ENCODE measurements at regions not wholly inside any gene's neighbourhood (a gene's known extent, or its start where the extent isn't known, plus 50 kb on each side); places are given as distances from the start of the nearest gene placed in this dataset.
A peak's percentile ranks its signal among the peaks of the same experiment; 100 is the strongest.

GRCh38 chr6:22042706-22043105 lies 254.1 kb downstream of the PRL start:
- peaks cover 2% of the 10 kb centered on the region for H3K9me3 ChIP-seq (ENCODE audit: control insufficient read depth, insufficient read depth, low read length)
- H3K4me1 ChIP-seq (ENCODE audit: control insufficient read depth, insufficient read depth, low read length): no peaks in the 10 kb centered on the region
- Mint-ChIP-seq H3K4me3 (no peak overlapping the region), H3K36me3 (no peaks in the 10 kb centered on the region), H3K4me1 (peaks cover 6% of the 10 kb centered on the region in 2 donors), H3K27me3 (ENCODE audit: low read depth in 2 of 2) (no peaks in the 10 kb centered on the region), H3K9me3 (peaks cover 0 to 5% of the 10 kb centered on the region in 2 donors), H3K27ac (no peak overlapping the region)
- no peak overlapping the region for H3K27ac ChIP-seq (ENCODE audit: low read length)
- intact Hi-C loops (cut with micrococcal nuclease): no loop called here
- no peaks in the 10 kb centered on the region for H3K27me3 ChIP-seq (ENCODE audit: control insufficient read depth, insufficient read depth, low read length)
- no peak overlapping the region for H3K4me3 ChIP-seq (ENCODE audit: low read length)
- H3K36me3 ChIP-seq (ENCODE audit: control insufficient read depth, insufficient read depth, low read length): no peaks in the 10 kb centered on the region
- DNase-seq (no peak), ATAC-seq (no peak)
- no peak for TF ChIP-seq CTCF (IDR thresholded peaks at IDR 0.05)

- no peak for TF ChIP-seq CTCF (IDR thresholded peaks at IDR 0.05)
- H3K36me3 Mint-ChIP-seq: no peaks in the 10 kb centered on the region
- H3K4me1 Mint-ChIP-seq: peaks cover 6% of the 10 kb centered on the region in 2 donors
- Histone ChIP-seq H3K27me3 (ENCODE audit: control insufficient read depth, insufficient read depth, low read length) (no peaks in the 10 kb centered on the region), H3K9me3 (ENCODE audit: control insufficient read depth, insufficient read depth, low read length) (peaks cover 2% of the 10 kb centered on the region), H3K4me3 (ENCODE audit: low read length) (no peak overlapping the region), H3K27ac (ENCODE audit: low read length) (no peak overlapping the region), H3K4me1 (ENCODE audit: control insufficient read depth, insufficient read depth, low read length) (no peaks in the 10 kb centered on the region), H3K36me3 (ENCODE audit: control insufficient read depth, insufficient read depth, low read length) (no peaks in the 10 kb centered on the region)
- no peak overlapping the region for H3K4me3 Mint-ChIP-seq
- ATAC-seq (no peak), DNase-seq (no peak)
- intact Hi-C loops (cut with micrococcal nuclease): no loop called here
- 90% methylated on average over 5 of the region's 7 CpGs for WGBS (ENCODE audit: insufficient coverage)
- H3K9me3 Mint-ChIP-seq: peaks cover 0 to 4% of the 10 kb centered on the region in 2 donors
- no peaks in the 10 kb centered on the region for H3K27me3 Mint-ChIP-seq (ENCODE audit: low read depth in 2 of 2)
- H3K27ac Mint-ChIP-seq: no peak overlapping the region
Observed at GRCh38 chr6:22043284-22043962, 253.4 kb downstream of the PRL start.

- H3K27ac ChIP-seq (ENCODE audit: low read length): no peak overlapping the region
- H3K27ac Mint-ChIP-seq: no peak overlapping the region
- DNase-seq (peak in 1 of 2 donors; percentile 43), ATAC-seq (peak in 2 of 3 donors; percentile 45 to 47)
- no peaks in the 10 kb centered on the region for H3K27me3 ChIP-seq (ENCODE audit: control insufficient read depth, insufficient read depth, low read length)
- no peaks in the 10 kb centered on the region for H3K27me3 Mint-ChIP-seq (ENCODE audit: low read depth in 2 of 2)
- H3K9me3 Mint-ChIP-seq: peaks cover 0 to 2% of the 10 kb centered on the region in 2 donors
- H3K4me1 ChIP-seq (ENCODE audit: control insufficient read depth, insufficient read depth, low read length): no peaks in the 10 kb centered on the region
- intact Hi-C loops (cut with micrococcal nuclease): no loop called here
- peaks cover 6% of the 10 kb centered on the region in 2 donors for H3K4me1 Mint-ChIP-seq
- H3K36me3 Mint-ChIP-seq: no peaks in the 10 kb centered on the region
- no peak overlapping the region for H3K4me3 Mint-ChIP-seq
- H3K9me3 ChIP-seq (ENCODE audit: control insufficient read depth, insufficient read depth, low read length): peaks cover 2% of the 10 kb centered on the region
- WGBS (ENCODE audit: insufficient coverage): 48% methylated on average over 3 of the region's 3 CpGs
- TF ChIP-seq CTCF (IDR thresholded peaks at IDR 0.05): no peak
- no peaks in the 10 kb centered on the region for H3K36me3 ChIP-seq (ENCODE audit: control insufficient read depth, insufficient read depth, low read length)
- no peak overlapping the region for H3K4me3 ChIP-seq (ENCODE audit: low read length)
Observed at GRCh38 chr6:22045261-22045912, 251.4 kb downstream of the PRL start.

- H3K4me1 ChIP-seq (ENCODE audit: control insufficient read depth, insufficient read depth, low read length): no peaks in the 10 kb centered on the region
- Mint-ChIP-seq H3K4me1 (peaks cover 6 to 10% of the 10 kb centered on the region in 2 donors), H3K27ac (no peak overlapping the region), H3K9me3 (peaks cover 2% of the 10 kb centered on the region in 2 donors), H3K27me3 (ENCODE audit: low read depth in 2 of 2) (no peaks in the 10 kb centered on the region), H3K4me3 (no peak overlapping the region), H3K36me3 (no peaks in the 10 kb centered on the region)
- no peak overlapping the region for H3K27ac ChIP-seq (ENCODE audit: low read length)
- no peak for TF ChIP-seq CTCF (IDR thresholded peaks at IDR 0.05)
- no peaks in the 10 kb centered on the region for H3K36me3 ChIP-seq (ENCODE audit: control insufficient read depth, insufficient read depth, low read length)
- intact Hi-C loops (cut with micrococcal nuclease): no loop called here
- DNase-seq (no peak), ATAC-seq (no peak)
- no peak overlapping the region for H3K4me3 ChIP-seq (ENCODE audit: low read length)
- H3K9me3 ChIP-seq (ENCODE audit: control insufficient read depth, insufficient read depth, low read length): no peaks in the 10 kb centered on the region
- H3K27me3 ChIP-seq (ENCODE audit: control insufficient read depth, insufficient read depth, low read length): no peaks in the 10 kb centered on the region
Observed at GRCh38 chr6:22049002-22049401, 247.8 kb downstream of the PRL start.
